ENCODE measurements at regions not wholly inside any gene's neighbourhood (a gene's known extent, or its start where the extent isn't known, plus 50 kb on each side); places are given as distances from the start of the nearest gene placed in this dataset.

- whole genome bisulfite sequencing (ENCODE audit: low lambda C conversion rate, missing lambda C conversion rate): 59% methylated on average over 4 of the region's 4 CpGs
- TF ChIP-seq EZH2 (IDR thresholded peaks at IDR 0.05; ENCODE audit: borderline replicate concordance) (no peak), EZH2phosphoT487 (IDR thresholded peaks at IDR 0.05; ENCODE audit: low read depth, severe bottlenecking, unreplicated experiment) (no peak), CTCF (IDR thresholded peaks at IDR 0.05; ENCODE audit: poor library complexity) (no peak)
- no peak overlapping the region for H3K27ac ChIP-seq
- H3K4me1 ChIP-seq (ENCODE audit: insufficient read depth): no peaks in the 10 kb centered on the region
- H3K4me2 ChIP-seq: no peak overlapping the region
- no peak overlapping the region for H2AFZ ChIP-seq
- no peaks in the 10 kb centered on the region for H4K20me1 ChIP-seq (ENCODE audit: insufficient read depth, poor library complexity, severe bottlenecking)
- H3K27me3 ChIP-seq: no peaks in the 10 kb centered on the region
- H3K9me2 ChIP-seq (replicated peaks; ENCODE audit: insufficient read depth): no peaks in the 10 kb centered on the region
- no peaks in the 10 kb centered on the region for H3K9me3 ChIP-seq (ENCODE audit: low read depth)
- no peaks in the 10 kb centered on the region for H3K79me2 ChIP-seq
- H3K4me3 ChIP-seq: no peak overlapping the region
- H3K36me3 ChIP-seq (replicated peaks; ENCODE audit: insufficient read depth, low read depth): no peaks in the 10 kb centered on the region
- no peak for DNase-seq (ENCODE audit: low spot score)
Observed at GRCh38 chr9:108086624-108087023, 597.1 kb upstream of the KLF4 start.

- no peak overlapping the region for H2AFZ ChIP-seq
- H3K4me1 ChIP-seq (ENCODE audit: insufficient read depth): no peaks in the 10 kb centered on the region
- H3K4me3 ChIP-seq: no peak overlapping the region
- no peak for DNase-seq (ENCODE audit: low spot score)
- H3K9me3 ChIP-seq (ENCODE audit: low read depth): no peaks in the 10 kb centered on the region
- H3K79me2 ChIP-seq: no peaks in the 10 kb centered on the region
- H3K9me2 ChIP-seq (replicated peaks; ENCODE audit: insufficient read depth): no peaks in the 10 kb centered on the region
- H3K27me3 ChIP-seq: no peaks in the 10 kb centered on the region
- 91% methylated on average over 6 of the region's 6 CpGs for WGBS (ENCODE audit: low lambda C conversion rate, missing lambda C conversion rate)
- no peaks in the 10 kb centered on the region for H3K36me3 ChIP-seq (replicated peaks; ENCODE audit: insufficient read depth, low read depth)
- no peaks in the 10 kb centered on the region for H4K20me1 ChIP-seq (ENCODE audit: insufficient read depth, poor library complexity, severe bottlenecking)
- TF ChIP-seq EZH2 (IDR thresholded peaks at IDR 0.05; ENCODE audit: borderline replicate concordance) (no peak), EZH2phosphoT487 (IDR thresholded peaks at IDR 0.05; ENCODE audit: low read depth, severe bottlenecking, unreplicated experiment) (no peak), CTCF (IDR thresholded peaks at IDR 0.05; ENCODE audit: poor library complexity) (no peak)
- no peak overlapping the region for H3K27ac ChIP-seq
- H3K4me2 ChIP-seq: no peak overlapping the region
Observed at GRCh38 chr9:108085294-108085693, 595.7 kb upstream of the KLF4 start.

- H4K20me1 ChIP-seq (ENCODE audit: insufficient read depth, poor library complexity, severe bottlenecking): no peaks in the 10 kb centered on the region
- H3K9me2 ChIP-seq (replicated peaks; ENCODE audit: insufficient read depth): no peaks in the 10 kb centered on the region
- H3K27me3 ChIP-seq: no peaks in the 10 kb centered on the region
- no peaks in the 10 kb centered on the region for H3K36me3 ChIP-seq (replicated peaks; ENCODE audit: insufficient read depth, low read depth)
- TF ChIP-seq CTCF (IDR thresholded peaks at IDR 0.05; ENCODE audit: poor library complexity): no peak
- no peak for TF ChIP-seq EZH2phosphoT487 (IDR thresholded peaks at IDR 0.05; ENCODE audit: low read depth, severe bottlenecking, unreplicated experiment)
- no peak for TF ChIP-seq EZH2 (IDR thresholded peaks at IDR 0.05; ENCODE audit: borderline replicate concordance)
- no peak overlapping the region for H3K4me3 ChIP-seq
- H3K27ac ChIP-seq: no peak overlapping the region
- H2AFZ ChIP-seq: no peak overlapping the region
- whole genome bisulfite sequencing (ENCODE audit: low lambda C conversion rate, missing lambda C conversion rate): 84% methylated on average over 3 of the region's 3 CpGs
- H3K4me2 ChIP-seq: no peak overlapping the region
- no peaks in the 10 kb centered on the region for H3K79me2 ChIP-seq
- no peaks in the 10 kb centered on the region for H3K4me1 ChIP-seq (ENCODE audit: insufficient read depth)
- H3K9me3 ChIP-seq (ENCODE audit: low read depth): no peaks in the 10 kb centered on the region
- no peak for DNase-seq (ENCODE audit: low spot score)
Observed at GRCh38 chr9:108083796-108084352, 594.3 kb upstream of the KLF4 start.
